GM13976 (cell line): ENCODE measurements at regions not wholly inside any gene's neighbourhood (a gene's known extent, or its start where the extent isn't known, plus 50 kb on each side); places are given as distances from the start of the nearest gene placed in this dataset.

Experiments used
- DNase-seq: peaks from one replicate; pipeline ENCODE4 v3.0.0; 2012; ENCODE audit warnings: low spot score
- CTCF ChIP-seq: IDR thresholded peaks from 2 replicates; pipeline ENCODE4 v1.5.1; 2012; ENCODE audit warnings: borderline replicate concordance, mild to moderate bottlenecking; ENCODE audit not compliant: insufficient read depth; ENCODE audit errors: extremely low read depth, missing control alignments, control extremely low read depth
- in situ Hi-C: fragments of 300-500 bp; cut with MboI; formaldehyde crosslinking; loops from one replicate; pipeline ENCODE4 v1.12.0; 2022; ENCODE audit warnings: low sequenced_read_pairs, mixed read lengths, inconsistent platforms; ENCODE audit not compliant: unreplicated experiment

GRCh38 chr1:193654951-193655735, 468.7 kb upstream of the B3GALT2 start:
- in situ Hi-C loops: no loop called here
- no peak for TF ChIP-seq CTCF
- no peak for DNase-seq

GRCh38 chr1:193649587-193649986, 463.2 kb upstream of the B3GALT2 start:
- in situ Hi-C loops: no loop called here
- no peak for TF ChIP-seq CTCF
- no peak for DNase-seq

GRCh38 chr1:193634876-193635275, 448.5 kb upstream of the B3GALT2 start:
- in situ Hi-C loops: no loop called here
- no peak for TF ChIP-seq CTCF
- DNase-seq: no peak

- no peak for DNase-seq
- in situ Hi-C loops: no loop called here
- no peak for TF ChIP-seq CTCF
These were observed 448.1 kb upstream of the B3GALT2 start for GRCh38 chr1:193634470-193634869.

- in situ Hi-C loops: no loop called here
- no peak for DNase-seq
- no peak for TF ChIP-seq CTCF
These were observed 447.6 kb upstream of the B3GALT2 start for GRCh38 chr1:193633991-193634390.

GRCh38 chr1:193633093-193633492, 446.7 kb upstream of the B3GALT2 start:
- no peak for TF ChIP-seq CTCF
- no peak for DNase-seq
- in situ Hi-C loops: no loop called here
